ENCODE measurements at regions not wholly inside any gene's neighbourhood (a gene's known extent, or its start where the extent isn't known, plus 50 kb on each side); places are given as distances from the start of the nearest gene placed in this dataset.

GRCh38 chr6:48404927-48405326 lies 293.9 kb upstream of the PTCHD4 start:
- Histone ChIP-seq H2AFZ (ENCODE audit: low read length) (no peak overlapping the region), H3K79me2 (ENCODE audit: insufficient read depth, low read length) (no peaks in the 10 kb centered on the region), H3K9me3 (ENCODE audit: low read length) (no peaks in the 10 kb centered on the region), H3K9me2 (ENCODE audit: low read depth, low read length) (no peaks in the 10 kb centered on the region), H3F3A (ENCODE audit: insufficient read depth, low read length) (no peaks in the 10 kb centered on the region), H3K9ac (ENCODE audit: low read length) (no peak overlapping the region), H3K4me3 (ENCODE audit: low read depth, low read length, poor library complexity, severe bottlenecking) (no peak overlapping the region), H3K27ac (ENCODE audit: low read depth, low read length, poor library complexity, severe bottlenecking) (no peak overlapping the region), H3K36me3 (ENCODE audit: insufficient read depth, low read length) (no peaks in the 10 kb centered on the region), H3K4me2 (ENCODE audit: low read length) (no peak overlapping the region), H3K4me1 (ENCODE audit: insufficient read depth, low read length, severe bottlenecking) (no peaks in the 10 kb centered on the region), H4K20me1 (ENCODE audit: insufficient read depth, low read length) (no peaks in the 10 kb centered on the region), H3K27me3 (ENCODE audit: insufficient read depth, low read length) (no peaks in the 10 kb centered on the region)
- no peak for TF ChIP-seq CTCF (IDR thresholded peaks at IDR 0.05; ENCODE audit: low read length)
- TF ChIP-seq EZH2 (IDR thresholded peaks at IDR 0.05; ENCODE audit: borderline replicate concordance, low read length), result no peak

- H3K79me2 ChIP-seq (ENCODE audit: insufficient read depth, low read length), result no peaks in the 10 kb centered on the region
- H3K27ac ChIP-seq (ENCODE audit: low read depth, low read length, poor library complexity, severe bottlenecking), result no peak overlapping the region
- H3K9me3 ChIP-seq (ENCODE audit: low read length), result no peaks in the 10 kb centered on the region
- H3K9ac ChIP-seq (ENCODE audit: low read length), result no peak overlapping the region
- H2AFZ ChIP-seq (ENCODE audit: low read length), result no peak overlapping the region
- no peaks in the 10 kb centered on the region for H3F3A ChIP-seq (ENCODE audit: insufficient read depth, low read length)
- no peak overlapping the region for H3K4me3 ChIP-seq (ENCODE audit: low read depth, low read length, poor library complexity, severe bottlenecking)
- H4K20me1 ChIP-seq (ENCODE audit: insufficient read depth, low read length), result no peaks in the 10 kb centered on the region
- H3K36me3 ChIP-seq (ENCODE audit: insufficient read depth, low read length), result no peaks in the 10 kb centered on the region
- TF ChIP-seq EZH2 (IDR thresholded peaks at IDR 0.05; ENCODE audit: borderline replicate concordance, low read length), result no peak
- no peak for TF ChIP-seq CTCF (IDR thresholded peaks at IDR 0.05; ENCODE audit: low read length)
- no peaks in the 10 kb centered on the region for H3K9me2 ChIP-seq (ENCODE audit: low read depth, low read length)
- no peaks in the 10 kb centered on the region for H3K4me1 ChIP-seq (ENCODE audit: insufficient read depth, low read length, severe bottlenecking)
- H3K27me3 ChIP-seq (ENCODE audit: insufficient read depth, low read length), result no peaks in the 10 kb centered on the region
- H3K4me2 ChIP-seq (ENCODE audit: low read length), result no peak overlapping the region
Measured at GRCh38 chr6:48403587-48403986, 292.6 kb upstream of the PTCHD4 start.

- Histone ChIP-seq H3F3A (ENCODE audit: insufficient read depth, low read length) (no peaks in the 10 kb centered on the region), H4K20me1 (ENCODE audit: insufficient read depth, low read length) (no peaks in the 10 kb centered on the region), H2AFZ (ENCODE audit: low read length) (no peak overlapping the region), H3K79me2 (ENCODE audit: insufficient read depth, low read length) (no peaks in the 10 kb centered on the region), H3K9ac (ENCODE audit: low read length) (no peak overlapping the region), H3K4me3 (ENCODE audit: low read depth, low read length, poor library complexity, severe bottlenecking) (no peak overlapping the region), H3K27ac (ENCODE audit: low read depth, low read length, poor library complexity, severe bottlenecking) (no peak overlapping the region), H3K9me2 (ENCODE audit: low read depth, low read length) (no peaks in the 10 kb centered on the region), H3K27me3 (ENCODE audit: insufficient read depth, low read length) (no peaks in the 10 kb centered on the region), H3K9me3 (ENCODE audit: low read length) (no peaks in the 10 kb centered on the region), H3K36me3 (ENCODE audit: insufficient read depth, low read length) (no peaks in the 10 kb centered on the region), H3K4me1 (ENCODE audit: insufficient read depth, low read length, severe bottlenecking) (no peaks in the 10 kb centered on the region), H3K4me2 (ENCODE audit: low read length) (no peak overlapping the region)
- TF ChIP-seq EZH2 (IDR thresholded peaks at IDR 0.05; ENCODE audit: borderline replicate concordance, low read length), result no peak
- no peak for TF ChIP-seq CTCF (IDR thresholded peaks at IDR 0.05; ENCODE audit: low read length)
Measured at GRCh38 chr6:48401016-48401415, 290.0 kb upstream of the PTCHD4 start.

All from OCI-LY1 (cell line).